Endodermal cell (in vitro differentiated cells): ENCODE measurements at regions not wholly inside any gene's neighbourhood (a gene's known extent, or its start where the extent isn't known, plus 50 kb on each side); places are given as distances from the start of the nearest gene placed in this dataset.

Experiments
- DNase-seq: peaks from one replicate; pipeline ENCODE4 v3.0.0-alpha.2; 2017
- H3K27ac ChIP-seq: 2 replicates; pipeline ENCODE4 v1.5.1; 2013; ENCODE audit warnings: mild to moderate bottlenecking, low read depth, low read length, moderate library complexity
- H3K27me3 ChIP-seq: 2 replicates; pipeline ENCODE4 v1.6.1; 2013; ENCODE audit warnings: mild to moderate bottlenecking, low read length, moderate library complexity; ENCODE audit not compliant: insufficient read depth, control insufficient read depth, poor library complexity, severe bottlenecking
- H3K36me3 ChIP-seq: 2 replicates; pipeline ENCODE4 v1.7.0; 2013; ENCODE audit warnings: mild to moderate bottlenecking, low read length, moderate library complexity; ENCODE audit not compliant: control insufficient read depth, insufficient read depth
- H3K4me1 ChIP-seq: one replicate; pipeline ENCODE4 v1.7.0; 2013; ENCODE audit warnings: low read length; ENCODE audit not compliant: control insufficient read depth, insufficient read depth
- H3K4me3 ChIP-seq: 2 replicates; pipeline ENCODE4 v1.5.1; 2013; ENCODE audit warnings: mild to moderate bottlenecking, low read length, moderate library complexity
- H3K9ac ChIP-seq: 2 replicates; pipeline ENCODE4 v1.6.1; 2013; ENCODE audit warnings: mild to moderate bottlenecking, low read length, moderate library complexity; ENCODE audit not compliant: poor library complexity, severe bottlenecking; ENCODE audit errors: extremely low read depth
- H3K9me3 ChIP-seq: 2 replicates; pipeline ENCODE4 v1.6.1; 2013; ENCODE audit warnings: mild to moderate bottlenecking, low read length, moderate library complexity; ENCODE audit not compliant: control insufficient read depth
- H3K27ac Mint-ChIP-seq: 2 replicates; pipeline ENCODE4 v1.8.0; 2020; ENCODE audit warnings: mixed read lengths
- H3K27me3 Mint-ChIP-seq: 2 replicates; pipeline ENCODE4 v1.8.0; 2021; ENCODE audit warnings: mild to moderate bottlenecking, mixed read lengths; ENCODE audit not compliant: insufficient read depth
- H3K36me3 Mint-ChIP-seq: 2 replicates; pipeline ENCODE4 v1.8.0; 2020; ENCODE audit warnings: low read depth, mixed read lengths
- H3K4me1 Mint-ChIP-seq: 2 replicates; pipeline ENCODE4 v1.8.0; 2020; ENCODE audit warnings: mixed read lengths
- H3K4me3 Mint-ChIP-seq: 2 replicates; pipeline ENCODE4 v1.8.0; 2020; ENCODE audit warnings: mild to moderate bottlenecking, moderate library complexity, mixed read lengths
- H3K9me3 Mint-ChIP-seq: 2 replicates; pipeline ENCODE4 v1.8.0; 2020; ENCODE audit warnings: mild to moderate bottlenecking, mixed read lengths
- WGBS, 2 experiments: methylation state at CpG; one replicate each; pipeline versions ENCODE4 v1.1.5 to v1.1.7; 2013; ENCODE audit warnings: missing lambda C conversion rate in 2 of 2, mixed read lengths in 1 of 2; ENCODE audit not compliant: insufficient coverage in 1 of 2, insufficient read length in 1 of 2; 5-methylcytosine and 5-hydroxymethylcytosine counted together
- TF ChIP-seq, protein P1 (sequence below): fragments of 200-600 bp; sonication (generic); conservative IDR thresholded peaks from 2 replicates; pipeline ENCODE4 v1.5.0; 2021; ENCODE audit warnings: antibody characterized with exemption, mild to moderate bottlenecking

DNA sequence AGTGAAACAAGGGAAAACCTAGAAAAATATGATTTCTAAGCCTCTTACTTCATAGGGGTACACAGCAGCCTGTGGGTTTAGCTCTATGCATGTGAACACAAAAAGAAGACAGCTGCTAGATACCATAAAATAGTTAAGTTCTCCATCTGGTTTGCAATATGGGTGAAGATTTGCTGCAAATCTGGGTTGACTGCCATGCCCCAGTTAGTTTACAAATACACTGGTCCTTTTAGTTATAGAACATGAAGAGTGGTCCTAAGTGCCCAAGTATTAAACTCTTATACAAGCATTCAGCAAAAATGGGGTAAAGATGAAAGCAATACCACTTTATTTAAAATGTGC is 176.1 kb downstream of the AEBP2 start:
- peaks cover 3% of the 10 kb centered on the region for H3K36me3 Mint-ChIP-seq
- H3K27ac Mint-ChIP-seq, result no peak overlapping the region
- Histone ChIP-seq H3K9ac (no peak overlapping the region), H3K27ac (no peak overlapping the region), H3K36me3 (no peaks in the 10 kb centered on the region), H3K9me3 (peaks cover 6% of the 10 kb centered on the region), H3K4me3 (no peak overlapping the region), H3K4me1 (no peaks in the 10 kb centered on the region), H3K27me3 (no peaks in the 10 kb centered on the region)
- H3K4me3 Mint-ChIP-seq, result no peak overlapping the region
- TF ChIP-seq, protein P1, sequence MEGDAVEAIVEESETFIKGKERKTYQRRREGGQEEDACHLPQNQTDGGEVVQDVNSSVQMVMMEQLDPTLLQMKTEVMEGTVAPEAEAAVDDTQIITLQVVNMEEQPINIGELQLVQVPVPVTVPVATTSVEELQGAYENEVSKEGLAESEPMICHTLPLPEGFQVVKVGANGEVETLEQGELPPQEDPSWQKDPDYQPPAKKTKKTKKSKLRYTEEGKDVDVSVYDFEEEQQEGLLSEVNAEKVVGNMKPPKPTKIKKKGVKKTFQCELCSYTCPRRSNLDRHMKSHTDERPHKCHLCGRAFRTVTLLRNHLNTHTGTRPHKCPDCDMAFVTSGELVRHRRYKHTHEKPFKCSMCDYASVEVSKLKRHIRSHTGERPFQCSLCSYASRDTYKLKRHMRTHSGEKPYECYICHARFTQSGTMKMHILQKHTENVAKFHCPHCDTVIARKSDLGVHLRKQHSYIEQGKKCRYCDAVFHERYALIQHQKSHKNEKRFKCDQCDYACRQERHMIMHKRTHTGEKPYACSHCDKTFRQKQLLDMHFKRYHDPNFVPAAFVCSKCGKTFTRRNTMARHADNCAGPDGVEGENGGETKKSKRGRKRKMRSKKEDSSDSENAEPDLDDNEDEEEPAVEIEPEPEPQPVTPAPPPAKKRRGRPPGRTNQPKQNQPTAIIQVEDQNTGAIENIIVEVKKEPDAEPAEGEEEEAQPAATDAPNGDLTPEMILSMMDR, result no peak
- no peak for DNase-seq
- H3K4me1 Mint-ChIP-seq, result peaks cover 8% of the 10 kb centered on the region
- H3K27me3 Mint-ChIP-seq, result no peaks in the 10 kb centered on the region
- peaks cover 15% of the 10 kb centered on the region for H3K9me3 Mint-ChIP-seq

DNA sequence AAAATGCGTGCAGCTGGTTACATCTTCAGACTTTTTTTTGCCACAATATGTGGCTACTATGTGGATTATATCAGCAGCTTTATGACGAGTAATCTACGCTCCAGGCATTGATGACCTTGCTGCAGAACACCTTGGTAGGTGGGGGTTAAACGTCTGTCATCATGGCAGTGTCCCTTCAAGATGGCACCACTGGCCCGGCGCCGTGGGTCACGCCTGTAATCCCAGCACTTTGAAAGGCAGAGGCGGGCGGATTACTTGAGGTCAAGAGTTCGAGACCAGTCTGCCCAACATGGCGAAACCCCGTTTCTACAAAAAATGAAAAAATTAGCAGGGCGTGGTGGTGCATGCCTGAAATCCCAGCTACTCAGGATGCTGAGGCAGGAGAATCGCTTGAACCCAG is 177.5 kb downstream of the AEBP2 start:
- no peak overlapping the region for H3K27ac ChIP-seq
- 94 to 98% methylated on average over 13 to 15 of the region's 15 CpGs for WGBS, 2 experiments
- Mint-ChIP-seq H3K27ac (no peak overlapping the region), H3K27me3 (no peaks in the 10 kb centered on the region), H3K9me3 (peaks cover 2% of the 10 kb centered on the region), H3K36me3 (no peaks in the 10 kb centered on the region), H3K4me1 (peaks cover 8% of the 10 kb centered on the region), H3K4me3 (no peak overlapping the region)
- no peak overlapping the region for H3K4me3 ChIP-seq
- no peak overlapping the region for H3K9ac ChIP-seq
- TF ChIP-seq, protein P1, result no peak
- no peaks in the 10 kb centered on the region for H3K27me3 ChIP-seq
- H3K36me3 ChIP-seq, result no peaks in the 10 kb centered on the region
- no peaks in the 10 kb centered on the region for H3K4me1 ChIP-seq
- DNase-seq, result no peak
- no peaks in the 10 kb centered on the region for H3K9me3 ChIP-seq

DNA sequence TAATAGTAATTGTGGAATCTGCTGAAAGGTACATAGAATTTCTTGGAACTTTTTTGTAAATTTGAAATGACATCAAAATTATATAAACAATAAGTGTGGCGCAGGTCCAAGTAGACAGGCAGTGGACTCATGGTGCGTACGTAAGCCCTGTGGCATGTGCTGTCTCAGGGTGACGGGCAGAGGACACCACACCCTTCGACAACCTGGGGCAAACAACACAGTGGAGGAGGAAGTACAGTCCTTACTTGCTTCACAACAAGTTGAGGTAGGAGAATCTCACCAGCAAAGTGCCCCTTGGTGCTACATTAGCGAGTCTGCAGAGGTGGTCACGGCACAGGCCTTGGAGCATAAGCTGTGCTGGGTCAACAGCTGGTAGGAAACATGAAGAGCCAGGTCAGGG is 180.9 kb downstream of the AEBP2 start:
- 92 to 97% methylated on average over 5 to 7 of the region's 7 CpGs for WGBS, 2 experiments
- H3K27ac Mint-ChIP-seq, result no peak overlapping the region
- H3K4me3 Mint-ChIP-seq, result no peak overlapping the region
- no peak overlapping the region for H3K4me3 ChIP-seq
- TF ChIP-seq, protein P1, result no peak
- no peaks in the 10 kb centered on the region for H3K9me3 Mint-ChIP-seq
- H3K4me1 Mint-ChIP-seq, result peaks cover 3% of the 10 kb centered on the region
- H3K9ac ChIP-seq, result no peak overlapping the region
- H3K27ac ChIP-seq, result no peak overlapping the region
- H3K27me3 ChIP-seq, result no peaks in the 10 kb centered on the region
- no peaks in the 10 kb centered on the region for H3K36me3 ChIP-seq
- no peaks in the 10 kb centered on the region for H3K4me1 ChIP-seq
- DNase-seq, result no peak
- no peaks in the 10 kb centered on the region for H3K27me3 Mint-ChIP-seq
- no peaks in the 10 kb centered on the region for H3K36me3 Mint-ChIP-seq
- no peaks in the 10 kb centered on the region for H3K9me3 ChIP-seq
